SK-N-MC (cell line): ENCODE measurements at regions not wholly inside any gene's neighbourhood (a gene's known extent, or its start where the extent isn't known, plus 50 kb on each side); places are given as distances from the start of the nearest gene placed in this dataset.
A peak's percentile ranks its signal among the peaks of the same experiment; 100 is the strongest.

ENCODE experiments used
- DNase-seq: peaks from one replicate; pipeline ENCODE4 v3.0.0-alpha.2; 2011; ENCODE audit warnings: low read depth, low spot score
- H3K27ac ChIP-seq: fragments of 200-600 bp; sonication (generic); 2 replicates; pipeline ENCODE4 v1.5.1; 2016; ENCODE audit warnings: mixed run types
- H3K36me3 ChIP-seq: fragments of 200-600 bp; sonication (generic); 2 replicates; pipeline ENCODE4 v1.6.1; 2017; ENCODE audit warnings: antibody characterized with exemption, low read length, mixed read lengths; ENCODE audit not compliant: insufficient read depth
- H3K4me3 ChIP-seq: fragments of 200-600 bp; sonication (generic); 2 replicates; pipeline ENCODE4 v1.5.1; 2016
- H3K9ac ChIP-seq: fragments of 200-600 bp; sonication (generic); 2 replicates; pipeline ENCODE4 v1.8.0; 2017; ENCODE audit warnings: mixed run types, mixed read lengths; ENCODE audit not compliant: insufficient read length
- H3K9me3 ChIP-seq: fragments of 200-600 bp; sonication (generic); 2 replicates; pipeline ENCODE4 v1.6.1; 2017; ENCODE audit warnings: low read depth, mild to moderate bottlenecking, antibody characterized with exemption, low read length, moderate library complexity, mixed read lengths
- EZH2 ChIP-seq: fragments of 200-600 bp; sonication (generic); IDR thresholded peaks from one replicate; pipeline ENCODE4 v1.6.1; 2017; ENCODE audit warnings: antibody characterized with exemption
- FOXP2 ChIP-seq: optimal IDR thresholded peaks from 2 replicates; pipeline ENCODE3; 2011; ENCODE audit warnings: mild to moderate bottlenecking, moderate library complexity; ENCODE audit not compliant: insufficient read depth; ENCODE audit errors: extremely low read length, control extremely low read depth
- POLR2AphosphoS5 ChIP-seq: IDR thresholded peaks from 2 replicates; pipeline ENCODE4 v1.6.1; 2012; ENCODE audit warnings: mild to moderate bottlenecking, low read depth, low read length, borderline replicate concordance

DNA sequence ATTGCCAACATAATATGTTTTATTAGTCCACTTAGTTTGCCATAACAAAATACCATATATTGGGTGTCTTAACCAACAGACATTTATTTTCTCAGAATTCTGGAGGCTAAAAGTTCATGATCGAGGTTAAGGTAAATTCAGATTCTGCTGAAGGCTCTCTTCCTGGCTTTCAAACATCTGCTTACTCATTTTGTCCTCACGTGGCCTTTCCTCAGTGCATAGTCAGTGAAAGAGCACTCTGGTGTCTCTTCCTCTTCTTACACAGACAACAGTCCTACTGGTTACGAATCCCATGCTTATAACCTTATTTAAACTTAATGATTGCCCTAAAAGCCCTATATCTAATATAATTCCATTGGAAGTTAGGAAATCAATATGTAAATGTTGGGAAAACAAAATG is 479.7 kb downstream of the FSCB start:
- TF ChIP-seq FOXP2 (no peak), POLR2AphosphoS5 (no peak), EZH2 (no peak)
- Histone ChIP-seq H3K4me3 (no peak overlapping the region), H3K9me3 (no peaks in the 10 kb centered on the region), H3K36me3 (no peaks in the 10 kb centered on the region), H3K9ac (no peak overlapping the region), H3K27ac (no peak overlapping the region)
- no peak for DNase-seq

- H3K9ac ChIP-seq = no peak overlapping the region
- no peak for DNase-seq
- no peak overlapping the region for H3K27ac ChIP-seq
- H3K4me3 ChIP-seq = no peak overlapping the region
- H3K36me3 ChIP-seq = no peaks in the 10 kb centered on the region
- H3K9me3 ChIP-seq = no peaks in the 10 kb centered on the region
- TF ChIP-seq FOXP2 = no peak
- no peak for TF ChIP-seq EZH2
- TF ChIP-seq POLR2AphosphoS5 = no peak
Observed at GRCh38 chr14:44010595-44010994, 496.5 kb downstream of the FSCB start.

- peak; percentile 6 for DNase-seq
- TF ChIP-seq EZH2 = no peak
- no peak for TF ChIP-seq FOXP2
- no peak for TF ChIP-seq POLR2AphosphoS5
- no peaks in the 10 kb centered on the region for H3K9me3 ChIP-seq
- H3K4me3 ChIP-seq = no peak overlapping the region
- no peak overlapping the region for H3K27ac ChIP-seq
- no peak overlapping the region for H3K9ac ChIP-seq
- no peaks in the 10 kb centered on the region for H3K36me3 ChIP-seq
Observed at GRCh38 chr14:44010071-44010470, 497.0 kb downstream of the FSCB start.

- Histone ChIP-seq H3K36me3 (no peaks in the 10 kb centered on the region), H3K4me3 (no peak overlapping the region), H3K27ac (no peak overlapping the region), H3K9me3 (no peaks in the 10 kb centered on the region), H3K9ac (no peak overlapping the region)
- no peak for TF ChIP-seq POLR2AphosphoS5
- no peak for TF ChIP-seq FOXP2
- no peak for TF ChIP-seq EZH2
- DNase-seq = no peak
Observed at GRCh38 chr14:44009642-44010041, 497.4 kb downstream of the FSCB start.

DNA sequence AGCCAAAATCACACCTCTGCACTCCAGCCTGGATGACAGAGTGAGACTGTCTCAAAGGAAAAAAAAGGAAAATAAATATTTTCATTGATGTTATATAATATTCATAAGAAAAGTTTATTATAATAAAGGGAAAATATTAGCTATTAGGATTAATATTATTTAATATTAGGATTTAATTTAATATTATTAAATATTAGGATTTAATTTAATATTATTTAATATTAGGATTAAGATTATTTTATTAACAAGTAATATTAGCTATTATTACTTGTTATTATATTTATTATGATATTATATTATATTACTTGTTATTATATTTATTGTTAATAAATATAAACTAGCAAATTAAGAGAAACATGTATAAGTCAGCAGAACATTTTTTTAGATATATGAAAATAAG is 518.1 kb downstream of the FSCB start:
- no peak for DNase-seq
- no peak overlapping the region for H3K27ac ChIP-seq
- H3K9me3 ChIP-seq = no peaks in the 10 kb centered on the region
- no peak overlapping the region for H3K4me3 ChIP-seq
- no peak overlapping the region for H3K9ac ChIP-seq
- no peak for TF ChIP-seq EZH2
- no peak for TF ChIP-seq FOXP2
- no peak for TF ChIP-seq POLR2AphosphoS5
- no peaks in the 10 kb centered on the region for H3K36me3 ChIP-seq

DNA sequence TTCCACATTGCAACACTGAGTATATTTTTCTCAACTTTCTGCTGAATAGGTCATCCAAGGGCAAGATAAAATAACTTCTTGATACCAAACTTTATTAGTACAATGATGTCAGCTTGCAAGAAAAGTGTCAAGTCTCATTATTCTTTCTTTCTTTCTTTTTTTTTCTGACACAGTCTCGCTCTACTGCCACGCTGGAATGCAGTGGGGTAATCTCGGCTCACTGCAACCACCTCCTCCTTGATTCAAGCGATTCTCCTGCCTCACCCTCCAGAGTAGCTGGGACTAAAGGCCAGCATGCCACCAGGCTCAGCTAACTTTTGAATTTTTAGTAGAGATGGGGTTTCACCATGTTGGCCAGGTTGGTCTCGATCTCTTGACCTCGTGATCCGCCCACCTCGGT is 523.4 kb downstream of the FSCB start:
- no peak overlapping the region for H3K4me3 ChIP-seq
- no peak overlapping the region for H3K9ac ChIP-seq
- no peaks in the 10 kb centered on the region for H3K9me3 ChIP-seq
- no peaks in the 10 kb centered on the region for H3K36me3 ChIP-seq
- no peak for TF ChIP-seq EZH2
- no peak for TF ChIP-seq POLR2AphosphoS5
- no peak for TF ChIP-seq FOXP2
- no peak for DNase-seq
- H3K27ac ChIP-seq = no peak overlapping the region

- Histone ChIP-seq H3K9ac (no peak overlapping the region), H3K4me3 (no peak overlapping the region), H3K36me3 (no peaks in the 10 kb centered on the region), H3K27ac (no peak overlapping the region), H3K9me3 (no peaks in the 10 kb centered on the region)
- DNase-seq = no peak
- no peak for TF ChIP-seq EZH2
Observed at GRCh38 chr14:43981135-43981768, 525.8 kb downstream of the FSCB start.

GRCh38 chr14:43956741-43957140 is 550.3 kb downstream of the FSCB start:
- no peak for DNase-seq
- TF ChIP-seq POLR2AphosphoS5 (no peak), FOXP2 (no peak), EZH2 (no peak)
- Histone ChIP-seq H3K36me3 (no peaks in the 10 kb centered on the region), H3K9ac (no peak overlapping the region), H3K4me3 (no peak overlapping the region), H3K27ac (no peak overlapping the region), H3K9me3 (no peaks in the 10 kb centered on the region)

DNA sequence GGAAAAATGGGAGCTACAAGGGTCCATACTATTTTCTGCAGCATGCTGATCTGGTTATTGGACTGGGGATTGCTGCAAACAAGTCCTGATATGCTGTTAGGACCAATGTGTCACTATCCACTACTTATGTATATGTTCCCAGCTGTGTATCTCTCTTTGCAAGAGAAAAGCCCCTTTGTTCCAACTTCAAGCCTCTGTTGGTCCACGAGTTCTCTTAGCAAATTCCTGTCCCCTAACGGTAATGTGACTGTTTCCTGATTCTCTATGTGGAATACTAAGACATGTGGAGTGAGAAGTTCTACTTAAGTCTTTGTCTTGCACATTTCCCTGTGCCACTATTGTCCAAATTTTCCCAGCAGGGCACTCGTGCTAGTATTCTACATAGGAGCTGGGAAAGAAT is 557.7 kb downstream of the FSCB start:
- TF ChIP-seq FOXP2 (no peak), EZH2 (no peak), POLR2AphosphoS5 (no peak)
- no peaks in the 10 kb centered on the region for H3K9me3 ChIP-seq
- no peak overlapping the region for H3K27ac ChIP-seq
- no peak overlapping the region for H3K9ac ChIP-seq
- H3K36me3 ChIP-seq = no peaks in the 10 kb centered on the region
- DNase-seq = no peak
- H3K4me3 ChIP-seq = no peak overlapping the region
